Thyroid gland (tissue), 4 donors: ENCODE measurements at regions not wholly inside any gene's neighbourhood (a gene's known extent, or its start where the extent isn't known, plus 50 kb on each side); places are given as distances from the start of the nearest gene placed in this dataset.

Experiments
- DNase-seq, 2 donors: peaks; one replicate each; pipeline ENCODE4 v3.0.0-alpha.2; 2019
- H3K27ac ChIP-seq, 3 donors: fragments of 200-600 bp; sonication (generic); 1 replicate in 2 of 3; 2 replicates in 1 of 3; pipeline ENCODE4 v1.5.1; 2016 to 2019; ENCODE audit warnings: mild to moderate bottlenecking in 1 of 3, moderate library complexity in 1 of 3
- H3K27me3 ChIP-seq: fragments of 200-600 bp; sonication (generic); one replicate; pipeline ENCODE4 v1.5.1; 2019
- H3K36me3 ChIP-seq, 2 donors: fragments of 200-600 bp; sonication (generic); one replicate each; pipeline ENCODE4 v1.5.1; 2016 to 2019
- H3K4me1 ChIP-seq, 2 donors: fragments of 200-600 bp; sonication (generic); one replicate each; pipeline ENCODE4 v1.5.1; 2017 to 2019
- H3K4me3 ChIP-seq, 3 donors: fragments of 200-600 bp; sonication (generic); replicated peaks in 1 of 3; 1 replicate in 2 of 3; 2 replicates in 1 of 3; pipeline ENCODE4 v1.5.1; 2016; ENCODE audit warnings: mild to moderate bottlenecking in 1 of 3
- H3K9me3 ChIP-seq: fragments of 200-600 bp; sonication (generic); one replicate; pipeline ENCODE4 v1.5.1; 2017
- POLR2A ChIP-seq, 2 donors: fragments of 450-650 bp; IDR thresholded peaks; one replicate each; pipeline ENCODE4 v1.6.1; 2017; ENCODE audit warnings: antibody characterized with exemption in 2 of 2, mild to moderate bottlenecking in 2 of 2, moderate library complexity in 1 of 2
- WGBS, 2 donors: methylation state at CpG; one replicate each; pipeline ENCODE4 v1.1.5; 2017; 5-methylcytosine and 5-hydroxymethylcytosine counted together
- intact Hi-C: fragments of 100-400 bp; cut with DNase I; formaldehyde crosslinking; loops from one replicate; pipeline ENCODE4 v1.15.1; 2023
- TF ChIP-seq, protein P1 (sequence below), 6 experiments: fragments of 200-600 bp in 3 of 6; fragments of 450-650 bp in 3 of 6; sonication (generic) in 3 of 6; IDR thresholded peaks; one replicate each; pipeline ENCODE4 v1.5.1; 2016 to 2019; ENCODE audit warnings: antibody characterized with exemption in 6 of 6, mild to moderate bottlenecking in 2 of 6, inconsistent platforms in 1 of 6, moderate library complexity in 1 of 6

GRCh38 chr4:3700223-3700622 is 66.0 kb upstream of the ADRA2C start:
- H3K4me1 ChIP-seq, result no peaks in the 10 kb centered on the region
- WGBS, 2 donors, result 71 to 79% methylated on average over 6 of the region's 6 CpGs
- no peaks in the 10 kb centered on the region for H3K27me3 ChIP-seq
- TF ChIP-seq, protein P1, sequence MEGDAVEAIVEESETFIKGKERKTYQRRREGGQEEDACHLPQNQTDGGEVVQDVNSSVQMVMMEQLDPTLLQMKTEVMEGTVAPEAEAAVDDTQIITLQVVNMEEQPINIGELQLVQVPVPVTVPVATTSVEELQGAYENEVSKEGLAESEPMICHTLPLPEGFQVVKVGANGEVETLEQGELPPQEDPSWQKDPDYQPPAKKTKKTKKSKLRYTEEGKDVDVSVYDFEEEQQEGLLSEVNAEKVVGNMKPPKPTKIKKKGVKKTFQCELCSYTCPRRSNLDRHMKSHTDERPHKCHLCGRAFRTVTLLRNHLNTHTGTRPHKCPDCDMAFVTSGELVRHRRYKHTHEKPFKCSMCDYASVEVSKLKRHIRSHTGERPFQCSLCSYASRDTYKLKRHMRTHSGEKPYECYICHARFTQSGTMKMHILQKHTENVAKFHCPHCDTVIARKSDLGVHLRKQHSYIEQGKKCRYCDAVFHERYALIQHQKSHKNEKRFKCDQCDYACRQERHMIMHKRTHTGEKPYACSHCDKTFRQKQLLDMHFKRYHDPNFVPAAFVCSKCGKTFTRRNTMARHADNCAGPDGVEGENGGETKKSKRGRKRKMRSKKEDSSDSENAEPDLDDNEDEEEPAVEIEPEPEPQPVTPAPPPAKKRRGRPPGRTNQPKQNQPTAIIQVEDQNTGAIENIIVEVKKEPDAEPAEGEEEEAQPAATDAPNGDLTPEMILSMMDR (IDR thresholded peaks at IDR 0.05), result no peak
- TF ChIP-seq POLR2A (IDR thresholded peaks at IDR 0.05), result no peak
- no peak overlapping the region for H3K4me3 ChIP-seq
- no peaks in the 10 kb centered on the region for H3K36me3 ChIP-seq
- no peak overlapping the region for H3K27ac ChIP-seq
- H3K9me3 ChIP-seq, result no peaks in the 10 kb centered on the region
- intact Hi-C loops, result no loop called here
- DNase-seq, result no peak

DNA sequence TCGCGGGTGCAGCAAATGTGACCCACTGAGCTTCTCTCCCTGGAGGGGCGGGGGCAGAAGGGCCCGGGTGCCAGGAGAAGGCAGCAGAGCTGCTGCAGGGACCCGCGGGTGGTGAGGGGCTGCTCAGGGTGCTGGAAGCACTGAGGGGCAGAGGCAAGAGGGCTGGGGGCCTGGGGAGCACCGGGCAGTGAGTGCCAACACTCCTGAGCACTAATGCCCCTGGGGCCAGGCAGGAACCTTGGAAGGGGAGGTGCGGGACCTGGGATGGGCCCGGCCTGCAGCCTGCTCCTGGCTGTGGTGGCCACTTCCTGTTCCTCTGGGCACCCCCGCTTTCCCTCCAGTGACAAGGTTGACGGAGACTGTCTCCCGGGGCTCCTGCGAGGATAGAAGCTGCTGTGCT is 66.5 kb upstream of the ADRA2C start:
- Histone ChIP-seq H3K36me3 (no peaks in the 10 kb centered on the region), H3K9me3 (no peaks in the 10 kb centered on the region), H3K4me1 (no peaks in the 10 kb centered on the region), H3K27me3 (no peaks in the 10 kb centered on the region), H3K4me3 (no peak overlapping the region), H3K27ac (no peak overlapping the region)
- no peak for DNase-seq
- 71 to 86% methylated on average over 9 to 11 of the region's 13 CpGs for whole genome bisulfite sequencing, 2 donors
- intact Hi-C loops, result no loop called here
- TF ChIP-seq, protein P1 (IDR thresholded peaks at IDR 0.05), result no peak
- no peak for TF ChIP-seq POLR2A (IDR thresholded peaks at IDR 0.05)

- 58 to 75% methylated on average over 6 of the region's 6 CpGs for WGBS, 2 donors
- H3K4me1 ChIP-seq, result no peaks in the 10 kb centered on the region
- intact Hi-C loops, result no loop called here
- DNase-seq, result no peak
- no peak overlapping the region for H3K27ac ChIP-seq
- H3K36me3 ChIP-seq, result no peaks in the 10 kb centered on the region
- no peaks in the 10 kb centered on the region for H3K9me3 ChIP-seq
- TF ChIP-seq, protein P1 (IDR thresholded peaks at IDR 0.05), result no peak
- no peak for TF ChIP-seq POLR2A (IDR thresholded peaks at IDR 0.05)
- H3K4me3 ChIP-seq, result no peak overlapping the region
- no peaks in the 10 kb centered on the region for H3K27me3 ChIP-seq
These were observed 66.9 kb upstream of the ADRA2C start for GRCh38 chr4:3699261-3699660.

DNA sequence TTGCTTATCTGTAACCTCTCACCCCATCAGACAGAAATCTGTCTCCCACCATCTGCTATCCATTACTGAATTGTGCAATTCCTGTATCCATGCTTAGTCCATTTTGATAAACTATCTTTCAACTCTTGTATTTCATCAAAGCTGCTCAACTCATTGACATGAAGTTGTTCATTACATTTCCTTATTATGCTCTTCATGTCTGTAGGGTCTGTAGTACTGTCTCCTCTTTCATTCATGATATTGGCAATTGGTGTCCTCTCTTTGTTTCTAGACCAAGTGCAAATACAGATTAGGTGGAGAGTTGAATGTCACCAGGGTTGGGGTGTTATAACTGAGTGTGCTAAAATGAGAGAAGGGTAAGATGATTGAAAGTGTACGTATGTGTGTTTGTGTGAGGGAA is 69.2 kb upstream of the ADRA2C start:
- no peaks in the 10 kb centered on the region for H3K4me1 ChIP-seq
- H3K27ac ChIP-seq, result no peak overlapping the region
- DNase-seq, result no peak
- intact Hi-C loops, result no loop called here
- no peaks in the 10 kb centered on the region for H3K9me3 ChIP-seq
- TF ChIP-seq POLR2A (IDR thresholded peaks at IDR 0.05), result no peak
- TF ChIP-seq, protein P1 (IDR thresholded peaks at IDR 0.05), result no peak
- H3K27me3 ChIP-seq, result no peaks in the 10 kb centered on the region
- no peaks in the 10 kb centered on the region for H3K36me3 ChIP-seq
- no peak overlapping the region for H3K4me3 ChIP-seq
- WGBS, 2 donors, result 91 to 98% methylated on average over 1 of the region's 1 CpG

DNA sequence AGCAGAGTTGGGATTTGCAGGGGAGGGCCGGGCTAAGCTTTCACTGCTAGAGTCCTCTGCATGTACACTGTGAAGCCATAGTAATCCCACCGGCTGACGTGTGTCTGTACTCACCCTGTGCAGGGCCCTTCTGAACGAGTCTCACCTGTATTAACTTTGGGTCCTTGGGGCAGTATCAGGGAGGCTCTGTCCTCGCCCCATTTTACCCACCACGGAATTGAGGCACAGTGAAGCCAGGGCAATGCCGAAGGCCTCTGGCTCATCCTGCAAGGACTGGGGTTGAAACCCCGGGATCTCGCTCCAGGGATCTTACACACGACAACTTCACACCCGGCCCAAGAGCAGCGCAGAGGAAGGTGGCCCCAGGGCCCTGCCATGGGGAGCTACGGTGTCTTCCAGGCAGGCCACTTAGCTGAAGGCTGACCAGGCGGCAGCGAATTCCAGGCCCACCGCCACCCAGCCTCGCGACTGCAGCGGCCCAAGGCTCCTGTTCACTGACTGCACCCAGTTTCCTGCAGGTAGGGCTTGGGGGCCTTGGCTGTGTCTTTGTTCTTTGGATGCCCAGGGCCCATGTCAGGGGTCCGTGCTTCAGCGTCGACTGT is 75.5 kb upstream of the ADRA2C start:
- no peak for DNase-seq
- WGBS, 2 donors, result 78 to 79% methylated on average over 19 of the region's 22 CpGs
- TF ChIP-seq, protein P1 (IDR thresholded peaks at IDR 0.05), result no peak
- TF ChIP-seq POLR2A (IDR thresholded peaks at IDR 0.05), result no peak
- intact Hi-C loops, result loop anchor here (2.0 kb wide), 1 partner anchor 56 kb away; no protein-coding TSS in a partner anchor
- H3K4me1 ChIP-seq, result no peaks in the 10 kb centered on the region
- no peaks in the 10 kb centered on the region for H3K36me3 ChIP-seq
- no peaks in the 10 kb centered on the region for H3K9me3 ChIP-seq
- no peak overlapping the region for H3K27ac ChIP-seq
- no peak overlapping the region for H3K4me3 ChIP-seq
- no peaks in the 10 kb centered on the region for H3K27me3 ChIP-seq
